Smooth muscle cell (in vitro differentiated cells): ENCODE measurements at regions not wholly inside any gene's neighbourhood (a gene's known extent, or its start where the extent isn't known, plus 50 kb on each side); places are given as distances from the start of the nearest gene placed in this dataset.
A peak's percentile ranks its signal among the peaks of the same experiment; 100 is the strongest.
"Not testable (repeated sequence)": the region's sequence is repeated elsewhere in the genome, so short reads cannot be mapped to it uniquely, and the experiment has no call there.

Experiments
- DNase-seq: peaks from one replicate; lab custom pipeline; 2025; ENCODE audit not compliant: unreplicated experiment; lab: John Stamatoyannopoulos, UW
- H2AFZ ChIP-seq: fragments of 200-600 bp; sonication (generic); 2 replicates; pipeline ENCODE4 v1.6.0; 2016; ENCODE audit warnings: antibody characterized with exemption, low read depth, mild to moderate bottlenecking
- H3F3A ChIP-seq: fragments of 200-600 bp; sonication (generic); 2 replicates; pipeline ENCODE4 v1.6.0; 2017; ENCODE audit warnings: antibody characterized with exemption, low read depth
- H3K27ac ChIP-seq: fragments of 200-600 bp; sonication (generic); 2 replicates; pipeline ENCODE4 v1.5.1; 2016; ENCODE audit warnings: low read depth, mild to moderate bottlenecking
- H3K27me3 ChIP-seq: fragments of 200-600 bp; sonication (generic); 2 replicates; pipeline ENCODE4 v1.6.1; 2016; ENCODE audit warnings: low read depth, mild to moderate bottlenecking
- H3K36me3 ChIP-seq: fragments of 200-600 bp; sonication (generic); 2 replicates; pipeline ENCODE4 v1.5.1; 2016; ENCODE audit warnings: low read depth
- H3K4me1 ChIP-seq: fragments of 200-600 bp; sonication (generic); 2 replicates; pipeline ENCODE4 v1.5.1; 2016; ENCODE audit warnings: low read depth
- H3K4me2 ChIP-seq: fragments of 200-600 bp; sonication (generic); 2 replicates; pipeline ENCODE4 v1.6.0; 2016; ENCODE audit warnings: mild to moderate bottlenecking
- H3K4me3 ChIP-seq: fragments of 200-600 bp; sonication (generic); 2 replicates; pipeline ENCODE4 v1.5.1; 2016; ENCODE audit warnings: mild to moderate bottlenecking
- H3K79me2 ChIP-seq: fragments of 200-600 bp; sonication (generic); 2 replicates; pipeline ENCODE4 v1.6.0; 2016; ENCODE audit warnings: low read depth, mild to moderate bottlenecking
- H3K9ac ChIP-seq: fragments of 200-600 bp; sonication (generic); 2 replicates; pipeline ENCODE4 v1.6.0; 2016; ENCODE audit warnings: low read depth
- H3K9me3 ChIP-seq: fragments of 200-600 bp; sonication (generic); replicated peaks from 2 replicates; pipeline ENCODE4 v1.5.1; 2016; ENCODE audit warnings: low read depth
- H4K20me1 ChIP-seq: fragments of 200-600 bp; sonication (generic); 2 replicates; pipeline ENCODE4 v1.6.0; 2016; ENCODE audit warnings: low read depth
- WGBS: methylation state at CpG from one replicate; pipeline ENCODE4 v1.1.7; 2016; ENCODE audit warnings: low lambda C conversion rate; 5-methylcytosine and 5-hydroxymethylcytosine counted together
- TF ChIP-seq, protein P1 (sequence below): fragments of 200-600 bp; sonication (generic); IDR thresholded peaks from 2 replicates; pipeline ENCODE4 v1.5.1; 2017; ENCODE audit warnings: borderline replicate concordance, mild to moderate bottlenecking, antibody characterized with exemption; ENCODE audit not compliant: insufficient read depth, poor library complexity, severe bottlenecking

DNA sequence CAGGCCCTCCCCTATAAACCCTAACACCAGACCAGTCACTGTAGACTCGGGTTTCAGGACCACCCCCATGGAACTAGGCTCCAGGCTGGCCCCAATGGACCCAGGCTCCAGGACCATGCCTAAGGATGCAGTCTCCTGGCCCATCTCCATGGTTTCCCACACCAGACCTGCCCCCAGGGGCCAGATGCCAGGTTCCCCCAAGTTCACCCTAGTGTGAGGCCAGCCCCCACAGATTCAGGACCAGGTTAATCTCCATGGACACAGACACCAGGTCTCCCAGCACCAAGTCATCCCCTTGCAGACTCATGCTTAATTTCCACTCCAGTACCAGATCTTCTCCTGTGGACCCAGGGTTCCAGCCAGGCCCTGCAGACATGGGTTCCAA lies 103.8 kb upstream of the LANCL2 start:
- no peaks in the 10 kb centered on the region for H3K79me2 ChIP-seq
- H4K20me1 ChIP-seq, result no peaks in the 10 kb centered on the region
- TF ChIP-seq, protein P1, sequence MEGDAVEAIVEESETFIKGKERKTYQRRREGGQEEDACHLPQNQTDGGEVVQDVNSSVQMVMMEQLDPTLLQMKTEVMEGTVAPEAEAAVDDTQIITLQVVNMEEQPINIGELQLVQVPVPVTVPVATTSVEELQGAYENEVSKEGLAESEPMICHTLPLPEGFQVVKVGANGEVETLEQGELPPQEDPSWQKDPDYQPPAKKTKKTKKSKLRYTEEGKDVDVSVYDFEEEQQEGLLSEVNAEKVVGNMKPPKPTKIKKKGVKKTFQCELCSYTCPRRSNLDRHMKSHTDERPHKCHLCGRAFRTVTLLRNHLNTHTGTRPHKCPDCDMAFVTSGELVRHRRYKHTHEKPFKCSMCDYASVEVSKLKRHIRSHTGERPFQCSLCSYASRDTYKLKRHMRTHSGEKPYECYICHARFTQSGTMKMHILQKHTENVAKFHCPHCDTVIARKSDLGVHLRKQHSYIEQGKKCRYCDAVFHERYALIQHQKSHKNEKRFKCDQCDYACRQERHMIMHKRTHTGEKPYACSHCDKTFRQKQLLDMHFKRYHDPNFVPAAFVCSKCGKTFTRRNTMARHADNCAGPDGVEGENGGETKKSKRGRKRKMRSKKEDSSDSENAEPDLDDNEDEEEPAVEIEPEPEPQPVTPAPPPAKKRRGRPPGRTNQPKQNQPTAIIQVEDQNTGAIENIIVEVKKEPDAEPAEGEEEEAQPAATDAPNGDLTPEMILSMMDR, result no peak
- H3K9ac ChIP-seq, result no peak overlapping the region
- H3K4me1 ChIP-seq, result no peaks in the 10 kb centered on the region
- H3K4me2 ChIP-seq, result no peak overlapping the region
- WGBS, result 67% methylated on average over 1 of the region's 1 CpG
- no peak overlapping the region for H2AFZ ChIP-seq
- no peak for DNase-seq
- H3K36me3 ChIP-seq, result no peaks in the 10 kb centered on the region
- no peaks in the 10 kb centered on the region for H3K9me3 ChIP-seq
- peaks cover 11% of the 10 kb centered on the region for H3K27me3 ChIP-seq
- no peaks in the 10 kb centered on the region for H3F3A ChIP-seq
- no peak overlapping the region for H3K4me3 ChIP-seq
- H3K27ac ChIP-seq, result no peak overlapping the region

DNA sequence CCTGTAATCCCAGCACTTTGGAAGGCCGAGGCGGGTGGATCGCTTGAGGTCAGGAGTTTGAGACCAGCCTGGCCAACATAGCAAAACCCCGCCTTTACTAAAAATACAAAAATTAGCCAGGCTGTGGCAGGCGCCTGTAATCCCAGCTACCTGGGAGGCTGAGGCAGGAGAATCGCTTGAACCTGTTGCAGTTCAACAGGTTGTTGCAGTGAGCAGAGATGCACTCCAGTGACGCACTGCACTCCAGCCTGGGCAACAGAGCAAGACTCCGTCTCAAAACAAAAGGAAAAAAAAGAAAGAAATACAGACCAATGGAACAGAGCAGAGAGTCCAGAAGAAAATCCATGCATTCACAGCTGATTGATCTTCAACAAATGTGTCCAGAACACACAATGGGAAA lies 99.8 kb upstream of the LANCL2 start:
- H4K20me1 ChIP-seq, H3K9me3 ChIP-seq, H3K36me3 ChIP-seq, H3K27ac ChIP-seq, H3F3A ChIP-seq, H3K4me3 ChIP-seq, H3K27me3 ChIP-seq, DNase-seq, H3K79me2 ChIP-seq, H3K9ac ChIP-seq, H3K4me2 ChIP-seq, H2AFZ ChIP-seq, H3K4me1 ChIP-seq: not testable (repeated sequence)
- WGBS, result 93% methylated on average over 8 of the region's 8 CpGs

DNA sequence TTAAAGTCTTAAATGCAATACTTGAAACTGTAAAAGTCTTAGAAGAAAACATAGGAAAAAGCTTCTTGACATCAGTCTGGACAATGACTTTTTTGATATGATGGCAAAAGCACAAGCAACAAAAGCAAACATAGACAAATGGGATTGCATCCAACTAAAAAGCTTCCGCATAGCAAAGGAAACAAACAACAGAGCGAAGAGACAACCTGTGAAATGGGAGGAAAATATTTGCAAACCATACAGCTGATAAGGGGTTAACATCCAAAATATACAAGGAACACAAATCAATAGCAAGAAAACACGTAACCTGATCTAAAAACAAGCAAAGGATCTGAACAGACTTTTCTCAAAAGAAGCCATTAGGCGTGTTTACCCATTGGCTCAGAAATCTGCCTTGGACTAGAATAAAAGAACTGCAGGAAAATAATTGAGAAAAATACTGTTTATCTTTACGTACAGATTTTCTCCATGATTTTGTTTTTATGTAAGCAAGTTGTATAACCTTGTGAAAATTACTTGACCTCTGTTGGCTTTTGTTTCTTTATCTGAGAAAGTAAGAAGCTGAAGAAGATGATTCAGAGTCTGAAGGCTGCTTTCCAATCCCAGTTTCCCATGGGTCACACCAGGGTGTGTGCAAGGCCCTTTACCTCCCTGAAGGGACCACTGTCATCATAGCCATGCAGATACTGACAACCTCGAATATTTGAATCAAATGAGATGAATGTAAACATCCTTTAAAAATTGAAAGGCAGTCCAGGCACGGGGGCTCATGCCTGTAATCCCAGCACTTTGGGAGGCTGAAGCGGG lies 99.1 kb upstream of the LANCL2 start:
- Histone ChIP-seq H3K4me3 (no peak overlapping the region), H3K9ac (no peak overlapping the region), H3K79me2 (no peaks in the 10 kb centered on the region), H3K4me1 (no peaks in the 10 kb centered on the region), H3F3A (no peaks in the 10 kb centered on the region), H2AFZ (no peak overlapping the region), H3K27me3 (peaks cover 6% of the 10 kb centered on the region), H3K4me2 (no peak overlapping the region), H3K36me3 (no peaks in the 10 kb centered on the region), H3K9me3 (no peaks in the 10 kb centered on the region), H3K27ac (no peak overlapping the region), H4K20me1 (no peaks in the 10 kb centered on the region)
- DNase-seq, result no peak
- TF ChIP-seq, protein P1, result no peak
- 86% methylated on average over 8 of the region's 8 CpGs for WGBS

DNA sequence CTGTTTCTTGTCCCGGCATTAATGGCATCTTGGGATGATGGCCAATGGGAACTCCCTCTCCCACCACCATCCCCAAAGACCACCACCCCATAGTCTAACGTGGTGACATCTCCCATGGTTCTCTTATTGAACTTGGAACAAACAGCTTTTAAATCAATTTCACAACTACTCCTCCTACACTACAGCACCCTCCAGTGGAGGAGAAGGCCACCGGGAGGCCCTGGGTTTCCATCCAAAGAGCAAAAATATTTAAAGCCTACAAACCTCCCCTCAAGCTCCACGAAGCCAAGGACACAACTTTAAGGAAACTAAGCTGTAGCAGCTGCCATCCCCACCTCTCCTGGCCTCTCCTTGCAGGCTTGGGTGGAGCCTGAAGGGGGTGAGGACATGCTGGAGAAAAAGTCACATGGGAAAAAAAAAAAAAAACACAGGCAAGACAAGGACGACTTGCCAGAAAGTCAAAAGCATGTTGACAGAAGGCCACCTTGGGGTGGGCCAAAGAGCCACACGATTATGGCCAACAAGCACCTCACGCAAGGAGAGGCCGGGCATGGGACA lies 94.0 kb upstream of the LANCL2 start:
- H2AFZ ChIP-seq, result no peak overlapping the region
- H3K27me3 ChIP-seq, result peaks cover 2% of the 10 kb centered on the region

More for the DNA sequence above, 94.0 kb upstream of the LANCL2 start:
- Histone ChIP-seq H3F3A (no peaks in the 10 kb centered on the region), H3K79me2 (no peaks in the 10 kb centered on the region), H3K4me2 (no peak overlapping the region), H3K9ac (no peak overlapping the region), H3K4me1 (no peaks in the 10 kb centered on the region), H4K20me1 (no peaks in the 10 kb centered on the region), H3K9me3 (no peaks in the 10 kb centered on the region), H3K27ac (no peak overlapping the region), H3K4me3 (no peak overlapping the region), H3K36me3 (no peaks in the 10 kb centered on the region)
- 85% methylated on average over 8 of the region's 8 CpGs for WGBS
- DNase-seq, result no peak
- TF ChIP-seq, protein P1, result peak; percentile 31
